ENCODE measurements at regions not wholly inside any gene's neighbourhood (a gene's known extent, or its start where the extent isn't known, plus 50 kb on each side); places are given as distances from the start of the nearest gene placed in this dataset.

- DNase-seq (ENCODE audit: low read depth, low spot score) = no peak
- FAIRE-seq = no peak
- Histone ChIP-seq H3K9me1 (ENCODE audit: control insufficient read depth, extremely low read depth, insufficient read depth, low read length) (no peaks in the 10 kb centered on the region), H3K36me3 (ENCODE audit: control insufficient read depth in 2 of 2, extremely low read depth in 1 of 2, insufficient read depth in 2 of 2, low read length in 2 of 2) (no peaks in the 10 kb centered on the region), H3K9me3 (ENCODE audit: control insufficient read depth, low read depth, low read length) (peaks cover 2% of the 10 kb centered on the region), H2AFZ (ENCODE audit: control insufficient read depth, low read length) (no peak overlapping the region), H3K4me3 (ENCODE audit: control insufficient read depth in 2 of 3, extremely low read depth in 1 of 3, insufficient read depth in 2 of 3, low read depth in 1 of 3, low read length in 3 of 3) (no peak overlapping the region), H4K20me1 (ENCODE audit: control insufficient read depth, extremely low read depth, insufficient read depth, low read length) (no peaks in the 10 kb centered on the region), H3K4me2 (ENCODE audit: control insufficient read depth, extremely low read depth, insufficient read depth, low read depth, low read length) (no peak overlapping the region), H3K4me1 (ENCODE audit: control insufficient read depth, extremely low read depth, insufficient read depth, low read length) (no peaks in the 10 kb centered on the region), H3K9ac (ENCODE audit: control insufficient read depth, extremely low read depth, insufficient read depth, low read length) (no peak overlapping the region), H3K27ac (ENCODE audit: control insufficient read depth, insufficient read depth, low read length) (no peak overlapping the region), H3K27me3 (ENCODE audit: control insufficient read depth, extremely low read depth, insufficient read depth, low read length) (no peaks in the 10 kb centered on the region), H3K79me2 (ENCODE audit: control insufficient read depth, insufficient read depth, low read length) (no peaks in the 10 kb centered on the region)
- TF ChIP-seq EZH2 (IDR thresholded peaks at IDR 0.05; ENCODE audit: low read length) = no peak
- dilution Hi-C loops (cut with MboI; ENCODE audit: extremely low pct_ligation_motif_present, low sequenced_read_pairs) = no loop called here
Measured at GRCh38 chr12:73067616-73068015, 795.4 kb downstream of the TRHDE start.

DNA sequence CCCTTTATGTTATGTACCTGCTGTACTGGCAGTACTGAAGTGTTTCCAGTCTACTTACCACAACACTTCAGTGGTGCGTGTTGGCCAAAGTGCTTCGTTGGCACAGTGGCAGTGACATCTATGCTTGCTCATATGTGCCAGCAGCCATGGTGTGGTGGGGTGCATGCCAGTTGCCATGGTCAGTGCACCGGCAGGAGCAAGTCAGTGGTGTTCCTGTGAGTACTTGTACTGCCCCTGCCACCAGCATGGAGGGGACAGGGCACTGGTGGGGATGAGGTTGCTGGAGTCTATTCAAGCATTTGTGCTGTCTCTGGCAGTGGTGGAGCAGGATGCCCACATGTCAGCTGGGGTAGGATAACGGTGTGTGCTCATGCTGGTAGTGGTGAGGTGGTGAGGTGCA is 800.0 kb downstream of the TRHDE start:
- H3K4me1 ChIP-seq (ENCODE audit: control insufficient read depth, extremely low read depth, insufficient read depth, low read length) = no peaks in the 10 kb centered on the region
- no peaks in the 10 kb centered on the region for H3K27me3 ChIP-seq (ENCODE audit: control insufficient read depth, extremely low read depth, insufficient read depth, low read length)
- dilution Hi-C loops (cut with MboI; ENCODE audit: extremely low pct_ligation_motif_present, low sequenced_read_pairs) = no loop called here
- H3K79me2 ChIP-seq (ENCODE audit: control insufficient read depth, insufficient read depth, low read length) = no peaks in the 10 kb centered on the region
- no peaks in the 10 kb centered on the region for H3K36me3 ChIP-seq (ENCODE audit: control insufficient read depth in 2 of 2, extremely low read depth in 1 of 2, insufficient read depth in 2 of 2, low read length in 2 of 2)
- H3K9me1 ChIP-seq (ENCODE audit: control insufficient read depth, extremely low read depth, insufficient read depth, low read length) = no peaks in the 10 kb centered on the region
- no peak overlapping the region for H3K9ac ChIP-seq (ENCODE audit: control insufficient read depth, extremely low read depth, insufficient read depth, low read length)
- no peak overlapping the region for H3K4me2 ChIP-seq (ENCODE audit: control insufficient read depth, extremely low read depth, insufficient read depth, low read depth, low read length)
- no peak overlapping the region for H3K4me3 ChIP-seq (ENCODE audit: control insufficient read depth in 2 of 3, extremely low read depth in 1 of 3, insufficient read depth in 2 of 3, low read depth in 1 of 3, low read length in 3 of 3)
- peaks cover 2% of the 10 kb centered on the region for H3K9me3 ChIP-seq (ENCODE audit: control insufficient read depth, low read depth, low read length)
- no peak for TF ChIP-seq EZH2 (IDR thresholded peaks at IDR 0.05; ENCODE audit: low read length)
- TF ChIP-seq, protein P1, sequence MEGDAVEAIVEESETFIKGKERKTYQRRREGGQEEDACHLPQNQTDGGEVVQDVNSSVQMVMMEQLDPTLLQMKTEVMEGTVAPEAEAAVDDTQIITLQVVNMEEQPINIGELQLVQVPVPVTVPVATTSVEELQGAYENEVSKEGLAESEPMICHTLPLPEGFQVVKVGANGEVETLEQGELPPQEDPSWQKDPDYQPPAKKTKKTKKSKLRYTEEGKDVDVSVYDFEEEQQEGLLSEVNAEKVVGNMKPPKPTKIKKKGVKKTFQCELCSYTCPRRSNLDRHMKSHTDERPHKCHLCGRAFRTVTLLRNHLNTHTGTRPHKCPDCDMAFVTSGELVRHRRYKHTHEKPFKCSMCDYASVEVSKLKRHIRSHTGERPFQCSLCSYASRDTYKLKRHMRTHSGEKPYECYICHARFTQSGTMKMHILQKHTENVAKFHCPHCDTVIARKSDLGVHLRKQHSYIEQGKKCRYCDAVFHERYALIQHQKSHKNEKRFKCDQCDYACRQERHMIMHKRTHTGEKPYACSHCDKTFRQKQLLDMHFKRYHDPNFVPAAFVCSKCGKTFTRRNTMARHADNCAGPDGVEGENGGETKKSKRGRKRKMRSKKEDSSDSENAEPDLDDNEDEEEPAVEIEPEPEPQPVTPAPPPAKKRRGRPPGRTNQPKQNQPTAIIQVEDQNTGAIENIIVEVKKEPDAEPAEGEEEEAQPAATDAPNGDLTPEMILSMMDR (optimal IDR thresholded peaks at IDR 0.05 in 1 of 3, IDR thresholded peaks at IDR 0.05 in 1 of 3, conservative IDR thresholded peaks at IDR 0.05 in 1 of 3; ENCODE audit: extremely low read depth in 1 of 3, insufficient read depth in 2 of 3, low read length in 3 of 3) = no peak
- no peak overlapping the region for H3K27ac ChIP-seq (ENCODE audit: control insufficient read depth, insufficient read depth, low read length)
- DNase-seq (ENCODE audit: low read depth, low spot score) = no peak
- no peak for FAIRE-seq
- no peaks in the 10 kb centered on the region for H4K20me1 ChIP-seq (ENCODE audit: control insufficient read depth, extremely low read depth, insufficient read depth, low read length)
- H2AFZ ChIP-seq (ENCODE audit: control insufficient read depth, low read length) = no peak overlapping the region

- H3K4me1 ChIP-seq (ENCODE audit: control insufficient read depth, extremely low read depth, insufficient read depth, low read length) = no peaks in the 10 kb centered on the region
- H3K36me3 ChIP-seq (ENCODE audit: control insufficient read depth in 2 of 2, extremely low read depth in 1 of 2, insufficient read depth in 2 of 2, low read length in 2 of 2) = no peaks in the 10 kb centered on the region
- no peak overlapping the region for H3K9ac ChIP-seq (ENCODE audit: control insufficient read depth, extremely low read depth, insufficient read depth, low read length)
- H3K9me1 ChIP-seq (ENCODE audit: control insufficient read depth, extremely low read depth, insufficient read depth, low read length) = no peaks in the 10 kb centered on the region
- H4K20me1 ChIP-seq (ENCODE audit: control insufficient read depth, extremely low read depth, insufficient read depth, low read length) = no peaks in the 10 kb centered on the region
- no peak overlapping the region for H3K4me3 ChIP-seq (ENCODE audit: control insufficient read depth in 2 of 3, extremely low read depth in 1 of 3, insufficient read depth in 2 of 3, low read depth in 1 of 3, low read length in 3 of 3)
- no peak overlapping the region for H3K27ac ChIP-seq (ENCODE audit: control insufficient read depth, insufficient read depth, low read length)
- TF ChIP-seq EZH2 (IDR thresholded peaks at IDR 0.05; ENCODE audit: low read length) = no peak
- TF ChIP-seq, protein P1 (optimal IDR thresholded peaks at IDR 0.05 in 1 of 3, IDR thresholded peaks at IDR 0.05 in 1 of 3, conservative IDR thresholded peaks at IDR 0.05 in 1 of 3; ENCODE audit: extremely low read depth in 1 of 3, insufficient read depth in 2 of 3, low read length in 3 of 3) = no peak
- DNase-seq (ENCODE audit: low read depth, low spot score) (no peak), FAIRE-seq (no peak)
- H3K9me3 ChIP-seq (ENCODE audit: control insufficient read depth, low read depth, low read length) = peaks cover 2% of the 10 kb centered on the region
- H3K27me3 ChIP-seq (ENCODE audit: control insufficient read depth, extremely low read depth, insufficient read depth, low read length) = no peaks in the 10 kb centered on the region
- dilution Hi-C loops (cut with MboI; ENCODE audit: extremely low pct_ligation_motif_present, low sequenced_read_pairs) = no loop called here
- H3K79me2 ChIP-seq (ENCODE audit: control insufficient read depth, insufficient read depth, low read length) = no peaks in the 10 kb centered on the region
- no peak overlapping the region for H3K4me2 ChIP-seq (ENCODE audit: control insufficient read depth, extremely low read depth, insufficient read depth, low read depth, low read length)
- no peak overlapping the region for H2AFZ ChIP-seq (ENCODE audit: control insufficient read depth, low read length)
Measured at GRCh38 chr12:73076760-73077159, 804.6 kb downstream of the TRHDE start.

Data from keratinocyte (primary cell).